Superior temporal gyrus (tissue), 1 donor: ENCODE measurements at regions not wholly inside any gene's neighbourhood (a gene's known extent, or its start where the extent isn't known, plus 50 kb on each side); places are given as distances from the start of the nearest gene placed in this dataset.
"Not testable (repeated sequence)": the region's sequence is repeated elsewhere in the genome, so short reads cannot be mapped to it uniquely, and the experiment has no call there.

Experiments
- DNase-seq: peaks from one replicate; pipeline ENCODE4 v3.0.0-alpha.2; 2016; ENCODE audit errors: extremely low spot score

DNA sequence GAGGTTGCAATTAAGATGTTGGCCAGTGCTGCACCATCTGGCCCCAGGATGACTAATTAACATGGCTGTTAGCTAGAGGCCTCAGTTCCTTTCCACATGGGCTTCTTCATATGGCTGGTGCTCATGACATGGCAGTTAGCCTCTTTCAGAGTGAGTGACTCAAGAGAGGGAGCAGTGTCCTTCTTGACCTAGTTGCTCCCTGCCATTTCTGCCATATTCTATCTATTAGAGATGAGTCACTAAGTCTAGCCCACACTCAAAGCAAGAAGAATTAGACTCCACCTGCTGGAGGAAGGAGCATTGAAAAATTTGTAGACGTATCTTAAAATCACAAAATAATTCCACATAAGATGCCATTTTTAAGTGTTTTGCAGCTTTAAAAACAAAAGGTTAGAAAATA is 651.2 kb upstream of the CCNG1 start:
- DNase-seq, result no peak

DNA sequence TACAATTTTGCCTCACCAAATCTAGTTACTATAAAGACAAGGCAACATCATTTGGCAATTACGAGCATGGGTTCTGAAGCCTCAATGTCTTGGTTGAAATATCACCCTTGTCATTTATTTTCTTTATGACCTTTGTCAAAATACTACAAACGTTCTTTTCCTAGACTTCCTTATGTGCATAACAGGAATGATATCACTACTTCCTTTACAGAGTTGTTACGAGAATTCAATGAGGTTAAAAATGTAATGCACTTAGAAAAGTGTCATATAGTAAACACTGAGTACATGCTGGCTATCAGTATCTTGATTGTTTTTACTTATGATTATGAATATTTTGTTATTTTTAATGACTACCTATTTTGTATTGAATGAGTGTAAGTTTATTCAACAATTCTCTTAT is 640.9 kb upstream of the CCNG1 start:
- no peak for DNase-seq

DNA sequence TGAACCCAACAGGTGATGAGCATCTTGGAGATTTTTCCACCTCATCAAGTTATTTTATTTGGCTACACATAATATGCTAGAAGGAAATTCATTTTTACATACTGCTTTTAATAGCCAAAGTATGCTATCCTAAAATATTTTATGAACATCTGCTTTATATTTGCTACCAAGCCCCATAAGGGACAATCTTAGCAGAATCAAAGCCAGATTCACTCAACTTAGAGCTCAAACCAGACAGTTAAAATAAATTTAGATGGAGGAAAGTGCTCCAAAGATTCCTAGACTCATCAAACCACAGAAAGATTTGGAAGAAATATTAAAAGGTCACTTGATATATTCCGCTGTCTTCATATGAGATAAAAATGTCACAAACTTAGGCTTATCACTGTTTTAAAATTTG is 637.1 kb upstream of the CCNG1 start:
- DNase-seq, result no peak

DNA sequence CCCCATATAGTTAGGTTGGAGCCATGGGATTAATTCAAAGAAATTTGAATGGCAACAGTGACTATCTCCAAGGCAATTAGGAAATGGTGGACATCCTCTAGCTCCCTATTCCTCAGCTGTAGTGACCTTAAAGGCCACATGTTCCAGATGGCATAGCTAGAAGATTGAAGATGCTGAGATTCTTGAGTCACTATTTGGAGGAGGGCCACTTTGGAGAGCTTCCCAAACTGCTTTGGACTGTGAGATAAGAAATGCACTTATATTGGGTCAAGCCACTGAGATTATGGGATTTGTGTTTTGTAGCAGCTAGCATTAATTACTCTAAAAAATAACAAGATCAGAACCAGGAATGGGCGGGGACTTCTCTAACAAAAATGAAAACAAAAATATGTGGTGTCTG is 636.2 kb upstream of the CCNG1 start:
- DNase-seq, result no peak

DNA sequence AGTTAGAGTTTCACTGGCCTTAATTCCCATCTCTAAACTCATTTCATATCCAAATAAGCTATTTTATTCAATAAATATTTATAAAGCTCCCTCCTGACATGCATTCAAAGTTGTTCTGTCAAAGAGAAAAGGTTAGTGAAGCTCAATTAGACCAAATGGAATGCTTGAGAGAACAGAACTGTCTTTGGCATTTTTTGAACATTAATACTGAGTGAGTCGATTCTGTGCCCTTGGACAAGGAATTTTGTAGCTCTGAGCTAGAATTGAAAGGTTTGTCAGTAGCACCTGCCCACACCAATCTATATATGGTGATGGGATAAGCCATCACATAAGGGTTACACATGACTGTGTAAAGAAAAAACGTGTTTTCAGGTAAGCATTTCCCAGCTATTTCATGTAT is 631.2 kb upstream of the CCNG1 start:
- no peak for DNase-seq

DNA sequence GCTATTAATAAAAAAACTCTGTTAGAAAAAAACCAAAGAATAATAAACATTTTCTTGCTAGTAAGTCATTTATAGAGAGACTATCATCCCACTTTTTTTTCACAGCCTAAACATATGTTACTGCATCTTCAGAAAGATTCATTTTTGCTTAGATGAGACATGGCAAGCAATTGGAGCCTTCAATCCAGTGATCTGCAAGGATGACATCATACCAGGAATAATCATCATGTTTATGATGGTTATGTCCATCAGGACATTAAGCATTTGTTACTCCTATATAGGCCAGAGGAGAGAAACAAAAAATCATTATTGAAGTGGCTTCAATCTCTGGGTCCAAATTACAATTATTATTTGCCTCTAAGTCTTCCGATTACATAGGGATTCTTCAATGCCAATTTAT is 626.3 kb upstream of the CCNG1 start:
- DNase-seq, result no peak

DNA sequence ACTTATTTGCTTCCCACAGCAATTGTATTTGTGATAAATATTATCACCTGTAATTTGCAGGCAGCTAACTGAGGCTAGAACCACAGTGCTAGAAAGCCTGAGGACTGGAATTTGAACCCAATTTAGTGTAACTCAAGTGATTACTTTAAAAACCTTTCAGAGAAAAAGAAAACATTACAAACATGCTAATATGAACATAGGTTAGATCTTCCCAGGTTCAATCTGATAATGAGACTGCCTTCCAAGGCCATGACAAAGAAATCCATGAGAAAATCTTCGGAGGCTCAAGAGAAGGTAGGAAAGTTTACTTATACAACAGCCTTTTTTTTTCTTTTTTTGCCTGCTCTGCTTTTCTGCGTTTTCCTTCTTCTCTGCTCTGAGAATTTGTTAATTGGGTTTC is 620.6 kb upstream of the CCNG1 start:
- DNase-seq, result no peak

DNA sequence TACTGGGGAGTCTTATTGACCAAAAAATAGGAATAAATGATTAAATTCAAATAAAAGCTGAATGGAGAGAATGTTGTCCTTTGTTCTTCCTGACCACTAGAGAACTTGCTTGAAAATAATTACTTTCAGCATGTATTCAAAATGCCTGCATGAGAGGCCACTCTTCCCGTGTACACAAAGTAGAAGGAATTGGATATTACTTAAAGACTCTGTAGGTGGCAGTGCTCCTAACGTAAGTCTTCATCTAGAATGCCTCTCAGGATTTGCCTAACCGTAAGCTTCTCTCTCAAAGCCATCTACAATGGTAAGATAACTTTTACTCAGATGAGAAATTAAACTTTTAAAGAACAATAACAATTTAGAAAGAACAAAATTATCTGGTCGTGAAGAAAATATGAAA is 620.0 kb upstream of the CCNG1 start:
- no peak for DNase-seq

DNA sequence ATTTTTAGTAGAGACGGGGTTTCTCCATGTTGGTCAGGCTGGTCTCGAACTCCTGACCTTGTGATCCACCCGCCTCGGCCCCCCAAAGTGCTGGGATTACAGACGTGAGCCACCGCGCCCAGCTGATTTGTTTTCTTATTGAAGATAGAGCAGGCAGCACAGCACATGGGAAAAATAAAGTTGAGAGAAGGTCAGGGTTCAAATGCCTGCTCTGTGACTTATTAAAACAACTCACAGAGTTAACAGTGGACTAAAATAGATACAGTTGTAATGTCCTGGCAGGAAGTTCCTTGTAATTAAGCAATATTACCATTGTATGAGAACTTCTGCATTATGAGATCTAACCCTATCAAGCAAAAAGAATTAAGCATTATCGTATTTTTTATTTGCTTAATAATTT is 615.7 kb upstream of the CCNG1 start:
- DNase-seq, result not testable (repeated sequence)

DNA sequence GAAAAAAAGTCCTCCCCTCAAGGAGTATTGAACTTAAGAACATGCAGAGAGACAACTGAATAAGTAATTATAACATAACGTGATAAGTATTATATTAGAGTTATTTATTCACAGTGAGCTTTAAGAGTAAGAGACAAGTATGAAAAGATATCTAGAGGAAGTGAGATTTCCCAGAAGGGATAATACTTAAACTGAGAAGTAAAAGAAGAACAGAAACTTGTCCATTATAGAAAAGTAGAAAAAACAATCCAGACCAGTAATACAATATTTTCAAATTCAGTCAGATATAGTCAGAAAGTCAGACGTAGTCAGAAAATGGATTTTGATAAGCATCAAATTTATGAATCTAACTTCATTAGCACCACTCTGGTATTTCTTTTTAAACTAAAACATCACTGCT is 613.0 kb upstream of the CCNG1 start:
- DNase-seq, result no peak

DNA sequence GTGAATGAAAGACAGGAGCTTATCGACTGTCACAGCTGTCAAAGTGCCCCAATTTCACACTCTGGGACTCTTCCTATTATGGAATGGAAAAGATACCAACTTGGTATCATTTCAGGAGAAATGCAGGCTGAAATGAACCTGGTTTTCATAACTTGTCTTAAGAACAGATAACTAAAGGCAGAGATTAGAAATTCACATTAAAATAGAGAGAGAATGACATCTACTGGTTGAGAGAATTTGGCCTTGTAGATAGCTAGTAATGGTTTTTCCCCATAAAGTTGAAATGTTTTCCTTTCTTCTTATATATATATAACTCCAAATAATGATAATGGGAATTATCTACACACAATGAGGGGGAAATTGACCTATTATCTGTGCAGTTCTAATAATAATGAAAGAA is 600.2 kb upstream of the CCNG1 start:
- peak; percentile 45 for DNase-seq

DNA sequence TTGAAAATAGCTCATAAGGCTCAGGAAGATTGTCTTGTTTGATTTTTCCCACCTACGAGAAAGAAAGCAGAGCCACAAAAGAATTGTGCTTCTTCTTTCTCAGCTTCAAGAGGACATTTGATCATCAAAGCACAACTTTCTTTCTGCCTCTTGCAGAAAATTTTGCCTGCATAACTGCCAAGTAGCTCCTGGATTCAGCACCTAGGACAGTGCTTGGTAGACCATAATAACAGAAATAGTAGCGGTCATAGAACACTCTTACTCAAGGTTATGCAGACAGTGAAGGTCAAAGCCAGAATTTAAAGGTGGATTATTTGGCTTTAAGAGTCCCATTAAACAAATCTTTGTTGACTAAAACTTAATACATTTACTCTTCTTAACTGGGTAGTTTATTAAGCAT is 594.7 kb upstream of the CCNG1 start:
- DNase-seq, result no peak

DNA sequence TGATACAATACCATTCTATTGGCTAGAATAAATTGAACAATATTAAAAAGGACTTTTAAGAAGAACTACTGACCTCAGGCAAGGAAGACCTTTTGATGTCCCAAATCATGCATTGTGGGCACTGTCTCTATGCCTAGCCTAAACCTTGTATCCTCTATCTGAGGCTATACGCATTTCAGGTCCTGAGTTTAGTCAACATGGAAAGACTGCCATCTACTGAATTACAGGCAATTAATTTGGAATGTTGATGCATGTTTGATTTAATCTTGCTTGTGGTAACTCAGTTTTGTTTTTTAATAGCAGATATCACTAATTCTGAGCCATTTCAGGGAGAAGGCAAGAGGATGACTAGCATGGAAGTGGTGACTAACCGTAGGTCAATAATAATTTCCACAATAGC is 585.3 kb upstream of the CCNG1 start:
- no peak for DNase-seq

DNA sequence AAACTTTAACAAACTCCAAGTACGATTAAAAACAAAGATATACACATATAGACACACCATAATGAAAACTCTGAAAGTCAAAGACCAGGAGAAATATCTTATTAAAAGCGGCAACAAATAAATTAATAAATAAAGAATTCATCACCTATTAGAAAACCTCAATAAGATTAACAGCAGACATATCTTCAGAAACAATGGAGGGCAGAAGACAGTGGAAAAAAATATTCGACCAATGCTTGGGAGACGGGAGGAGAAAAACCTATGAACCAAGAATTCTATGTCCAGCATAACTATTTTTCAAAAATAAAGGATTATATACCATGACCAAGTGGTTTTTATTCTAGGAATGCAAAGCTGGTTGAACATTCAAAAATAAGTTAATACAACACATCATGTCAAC is 578.6 kb upstream of the CCNG1 start:
- no peak for DNase-seq

DNA sequence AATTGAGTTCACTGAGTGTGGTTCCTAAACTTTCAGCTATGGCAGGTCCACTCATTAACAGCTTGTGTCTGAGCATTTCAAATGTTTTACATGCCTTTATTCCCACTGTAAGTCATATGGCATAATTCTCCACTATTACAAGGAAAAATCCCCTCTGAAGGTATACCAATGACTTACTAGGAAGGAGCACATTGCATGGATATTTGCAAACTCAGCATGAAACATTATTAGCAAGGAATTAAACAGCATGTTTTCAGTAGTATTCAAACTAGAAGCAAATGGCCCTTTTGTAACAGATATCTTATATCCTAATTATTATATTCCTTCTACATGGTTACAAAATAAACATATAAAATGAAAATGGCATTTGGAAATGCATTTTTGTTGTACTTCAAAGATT is 566.4 kb upstream of the CCNG1 start:
- DNase-seq, result no peak

DNA sequence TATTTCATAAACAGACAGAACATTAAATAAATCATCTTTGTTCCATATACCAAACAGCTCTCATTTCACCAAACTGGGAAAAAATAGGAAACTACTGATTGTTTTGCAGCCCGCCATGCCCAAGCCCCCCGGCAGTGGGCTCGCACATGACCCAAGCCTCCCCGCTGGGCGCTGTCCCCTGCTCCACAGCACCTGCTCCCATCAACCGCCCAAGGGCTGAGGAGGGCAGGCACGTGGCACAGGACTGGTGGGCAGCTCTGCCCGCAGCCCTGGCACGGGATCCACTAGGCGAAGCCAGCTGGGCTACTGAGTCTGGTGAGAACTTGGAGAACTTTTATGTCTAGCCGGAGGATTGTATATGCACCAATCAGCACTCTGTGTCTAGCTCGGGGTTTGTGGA is 554.8 kb upstream of the CCNG1 start:
- DNase-seq, result no peak

DNA sequence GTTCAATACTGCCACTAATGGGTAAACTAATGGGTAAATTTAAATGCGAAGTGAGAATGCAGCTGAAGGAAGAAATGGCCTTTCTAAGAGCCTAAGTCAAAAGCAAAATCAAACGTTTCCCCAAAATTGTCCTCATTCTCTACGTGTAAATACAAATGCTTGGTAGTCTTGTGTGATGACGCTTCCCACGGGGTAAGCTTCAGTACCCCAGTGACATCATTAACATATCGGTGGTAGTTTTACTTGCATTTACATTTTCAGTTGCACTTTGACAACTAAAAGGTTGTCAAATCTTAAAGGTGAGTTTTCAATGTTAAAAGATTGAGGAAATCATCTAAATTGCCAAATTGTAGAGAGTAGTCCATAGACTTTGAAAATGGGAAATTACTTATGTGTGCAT is 550.7 kb upstream of the CCNG1 start:
- DNase-seq, result no peak

DNA sequence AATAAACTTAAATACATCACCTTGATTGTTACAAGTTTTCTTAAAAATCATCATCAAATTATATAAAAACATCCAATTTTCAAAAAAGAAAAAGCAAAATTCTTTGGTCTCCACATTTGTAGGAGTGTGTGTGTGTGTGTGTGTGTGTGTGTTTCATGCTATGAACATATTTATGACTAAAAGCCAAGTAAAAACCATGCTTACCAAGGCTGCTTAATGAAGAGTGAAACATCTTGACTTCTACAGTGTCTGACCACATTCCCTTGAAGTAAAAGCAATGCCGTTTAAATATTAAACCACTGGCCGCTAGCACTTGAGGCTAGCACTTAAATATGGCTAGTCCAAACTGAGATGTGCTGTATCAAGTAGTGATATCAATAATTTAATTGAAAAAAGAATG is 549.1 kb upstream of the CCNG1 start:
- no peak for DNase-seq

DNA sequence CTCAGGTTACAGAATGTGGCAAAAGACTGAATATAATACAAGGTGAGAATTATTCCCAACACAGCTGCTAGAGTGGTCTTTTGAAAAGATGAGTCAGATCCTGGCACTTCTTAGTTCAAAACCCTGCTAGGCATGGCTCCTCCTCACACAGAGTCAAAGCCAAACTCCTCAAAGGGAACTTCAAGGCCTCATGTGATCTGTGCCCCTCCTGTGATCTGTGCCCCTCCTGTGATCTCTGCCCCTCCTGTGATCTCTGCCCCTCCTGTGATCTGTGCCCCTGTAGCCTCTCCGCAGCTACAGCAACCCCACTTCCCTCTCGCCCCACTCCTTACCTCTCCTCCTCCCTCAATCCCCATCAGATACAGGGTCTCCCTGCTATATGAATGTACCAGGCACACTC is 525.5 kb upstream of the CCNG1 start:
- DNase-seq, result no peak

DNA sequence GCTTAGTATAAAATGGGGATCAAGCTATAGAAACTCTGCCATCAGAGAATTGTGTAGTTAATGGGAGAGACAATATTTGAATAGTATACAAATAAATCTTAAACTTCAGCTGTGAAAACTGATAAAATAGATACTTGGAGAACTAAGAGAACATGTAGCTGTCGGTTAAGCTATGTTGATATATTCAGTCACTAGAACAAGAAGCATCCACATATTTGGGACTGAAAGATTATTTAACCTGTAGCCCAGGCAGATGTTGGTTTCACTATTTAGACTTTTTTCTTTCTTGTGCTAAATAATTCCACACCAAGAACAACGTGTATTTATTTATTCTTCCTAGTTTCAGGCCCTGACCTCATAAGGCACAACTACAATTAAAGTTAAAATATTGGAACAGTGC is 521.0 kb upstream of the CCNG1 start:
- DNase-seq, result no peak

DNA sequence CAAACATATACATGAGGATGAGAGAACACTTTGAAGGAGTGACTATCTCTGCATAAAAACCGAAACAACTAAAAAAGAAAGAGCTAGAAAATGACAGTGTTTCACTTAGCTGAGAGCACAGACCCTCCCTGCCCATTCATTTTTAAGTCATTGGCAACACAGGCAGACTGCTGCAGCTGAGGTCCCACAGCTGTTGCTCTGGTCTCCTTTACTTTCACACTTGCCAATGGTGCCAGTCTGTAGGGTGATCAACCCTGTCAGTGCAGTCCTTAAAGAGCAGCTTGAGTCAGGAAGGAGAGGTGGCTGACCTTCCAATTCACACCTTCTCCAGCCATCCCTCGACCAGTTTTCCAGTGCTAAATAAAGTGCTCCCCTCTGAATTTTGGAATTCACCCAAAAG is 508.3 kb upstream of the CCNG1 start:
- DNase-seq, result no peak

DNA sequence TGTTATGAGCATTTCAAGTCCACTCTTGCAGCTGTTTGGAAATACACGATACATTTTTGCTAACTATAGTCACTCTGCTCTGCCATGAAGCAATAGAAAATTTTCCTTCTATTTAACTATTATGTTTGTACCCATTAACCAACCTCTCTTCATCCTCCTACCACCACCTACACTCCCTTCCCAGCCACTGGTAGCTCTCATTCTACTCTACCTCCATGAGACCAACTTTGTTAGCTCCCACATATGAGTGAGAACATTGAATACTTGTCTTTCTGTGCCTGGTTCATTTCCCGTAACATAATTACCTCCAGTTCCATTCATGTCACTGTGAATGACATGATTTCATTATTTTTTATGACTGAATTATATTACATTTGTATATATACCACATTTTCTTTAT is 505.9 kb upstream of the CCNG1 start:
- no peak for DNase-seq

DNA sequence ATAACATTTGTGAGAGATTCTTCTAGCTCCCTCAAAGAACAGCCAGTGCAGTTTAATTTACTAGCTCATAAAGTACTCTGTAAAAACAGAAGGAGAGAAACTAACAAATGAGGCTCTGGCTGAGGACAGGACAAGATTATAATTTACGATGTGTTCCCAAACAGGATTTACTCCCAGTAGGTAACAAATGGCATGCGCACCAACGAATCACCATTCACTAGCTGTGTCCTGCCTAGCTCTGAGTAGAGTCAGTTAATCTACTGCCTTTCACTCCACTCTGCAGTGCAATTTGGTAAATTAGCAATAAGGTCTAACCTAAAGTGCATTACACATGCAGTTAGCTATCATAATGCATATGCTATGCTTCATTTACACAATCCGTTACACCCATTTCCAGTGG is 497.4 kb upstream of the CCNG1 start:
- no peak for DNase-seq

DNA sequence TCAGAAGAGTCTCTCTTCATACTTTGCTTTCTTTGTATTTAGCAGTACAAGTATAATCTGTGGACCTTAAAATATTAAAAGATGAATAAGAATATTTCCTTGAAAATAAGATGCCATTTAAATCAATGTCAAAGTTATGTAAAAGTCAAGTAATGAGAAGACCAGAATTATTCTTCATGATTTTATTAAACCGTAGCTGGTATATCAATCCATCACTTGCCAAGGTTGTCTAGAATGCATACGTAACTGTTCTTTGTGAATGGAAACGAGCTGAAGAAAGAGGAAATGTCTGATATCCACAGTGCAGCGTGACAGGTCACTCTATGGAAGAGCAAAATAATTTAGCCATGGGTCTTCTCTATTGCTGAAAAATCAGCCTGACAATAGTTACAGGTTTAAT is 488.7 kb upstream of the CCNG1 start:
- no peak for DNase-seq

DNA sequence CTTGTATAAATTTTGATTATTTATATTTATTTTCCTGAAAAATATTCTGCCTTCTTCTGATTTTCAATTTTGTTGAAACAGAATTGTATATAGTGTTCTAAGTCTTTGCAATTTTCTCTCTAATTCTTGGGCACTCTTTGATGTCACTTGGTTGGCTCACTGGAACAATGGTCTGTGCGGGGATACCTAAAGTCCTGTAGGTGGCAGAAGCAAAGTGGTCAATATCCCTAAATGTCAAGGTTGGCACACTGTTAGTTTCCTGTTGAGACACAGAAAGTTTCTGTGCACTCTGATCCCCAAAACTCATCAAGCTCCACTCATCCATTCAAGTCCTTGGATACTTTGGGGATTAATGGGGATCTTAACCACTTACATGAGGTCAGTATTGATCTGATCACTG is 480.8 kb upstream of the CCNG1 start:
- no peak for DNase-seq
